AG04450 (cell line): ENCODE measurements at regions not wholly inside any gene's neighbourhood (a gene's known extent, or its start where the extent isn't known, plus 50 kb on each side); places are given as distances from the start of the nearest gene placed in this dataset.

Experiments used
- CTCF ChIA-PET: fragments of 300-600, 350-600 bp; formaldehyde crosslinking; extraction: SDS; loops from one replicate; lab custom pipeline; 2022; ENCODE audit warnings: antibody characterized with exemption, inconsistent platforms; lab: Charles Lee
- POLR2A ChIA-PET: fragments of 350-600 bp; formaldehyde crosslinking; extraction: SDS; loops from one replicate; lab custom pipeline; 2021; ENCODE audit warnings: antibody characterized with exemption, inconsistent platforms; lab: Yijun Ruan, JAX
- DNase-seq: peaks from one replicate; pipeline ENCODE4 v3.0.0-alpha.2; 2011; ENCODE audit warnings: low read depth, low spot score
- H3K27ac ChIP-seq: one replicate; pipeline ENCODE4 v1.5.1; 2012; ENCODE audit warnings: low read depth, low read length, control low read depth
- H3K27me3 ChIP-seq: one replicate; pipeline ENCODE4 v1.6.0; 2012; ENCODE audit warnings: low read length; ENCODE audit not compliant: control insufficient read depth, insufficient read depth
- H3K4me3 ChIP-seq: 2 replicates; pipeline ENCODE4 v1.5.1; 2011; ENCODE audit warnings: mild to moderate bottlenecking, low read depth, low read length, control low read depth
- H3K9me3 ChIP-seq: 2 replicates; pipeline ENCODE4 v1.5.1; 2012; ENCODE audit warnings: low read length; ENCODE audit not compliant: control insufficient read depth, insufficient read depth
- TF ChIP-seq, protein P1 (sequence below): IDR thresholded peaks from 2 replicates; pipeline ENCODE4 v1.5.1; 2011; ENCODE audit warnings: low read depth, low read length, control low read depth, inconsistent platforms

DNA sequence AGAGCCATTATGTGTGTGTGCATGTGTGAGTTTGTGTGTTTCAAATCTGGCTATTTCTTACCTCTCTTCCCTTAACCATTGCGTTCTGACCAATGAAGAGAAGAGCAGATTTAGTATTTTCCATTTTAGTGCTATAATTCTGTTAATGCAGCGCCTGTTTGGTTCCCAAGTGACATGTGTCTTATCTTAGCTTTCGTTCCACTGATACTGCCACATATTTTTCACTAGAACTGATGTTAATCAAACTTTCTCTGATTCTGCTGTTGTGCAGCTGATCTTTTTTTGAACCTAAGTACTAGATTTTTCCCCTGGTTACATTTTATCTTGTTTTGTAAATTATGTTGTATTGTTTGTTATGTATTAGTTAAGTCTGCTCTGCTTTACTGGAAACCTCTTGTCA lies 152.9 kb upstream of the MID1 start:
- POLR2A ChIA-PET = no interaction called here
- CTCF ChIA-PET = no interaction called here
- DNase-seq = no peak

DNA sequence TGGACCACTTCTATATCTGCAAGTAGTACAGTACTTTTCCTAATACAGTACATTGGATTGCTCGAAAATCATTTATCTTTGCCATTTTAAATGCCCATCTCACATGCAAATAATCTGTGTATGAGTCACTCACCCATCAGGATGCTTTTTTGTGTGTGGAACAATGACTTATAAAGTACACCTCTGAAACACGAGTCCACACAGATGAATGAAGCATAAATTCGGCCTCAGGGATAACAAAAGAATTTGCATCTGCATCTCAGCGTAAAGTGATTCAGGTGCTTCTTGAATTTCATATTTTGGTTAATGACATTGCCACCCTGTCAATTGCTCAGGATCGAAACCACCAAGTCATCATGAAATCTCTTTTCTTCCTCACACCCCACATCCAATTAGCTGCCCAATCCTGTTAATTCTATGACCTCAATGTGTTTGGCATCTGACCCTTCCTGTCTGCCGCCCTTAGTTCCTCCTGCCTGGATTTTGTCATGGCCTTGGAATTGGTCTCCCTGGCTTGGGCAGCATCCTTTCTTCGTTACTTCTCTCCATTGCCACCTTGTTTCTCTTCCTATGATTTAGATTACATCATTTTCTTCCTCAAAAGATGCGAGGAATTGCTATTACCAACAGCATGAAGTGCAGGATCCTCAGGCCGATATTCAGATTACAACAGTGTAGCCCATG lies 161.6 kb upstream of the MID1 start:
- Histone ChIP-seq H3K27ac (no peak overlapping the region), H3K9me3 (no peaks in the 10 kb centered on the region), H3K27me3 (no peaks in the 10 kb centered on the region), H3K4me3 (no peak overlapping the region)
- TF ChIP-seq, protein P1, sequence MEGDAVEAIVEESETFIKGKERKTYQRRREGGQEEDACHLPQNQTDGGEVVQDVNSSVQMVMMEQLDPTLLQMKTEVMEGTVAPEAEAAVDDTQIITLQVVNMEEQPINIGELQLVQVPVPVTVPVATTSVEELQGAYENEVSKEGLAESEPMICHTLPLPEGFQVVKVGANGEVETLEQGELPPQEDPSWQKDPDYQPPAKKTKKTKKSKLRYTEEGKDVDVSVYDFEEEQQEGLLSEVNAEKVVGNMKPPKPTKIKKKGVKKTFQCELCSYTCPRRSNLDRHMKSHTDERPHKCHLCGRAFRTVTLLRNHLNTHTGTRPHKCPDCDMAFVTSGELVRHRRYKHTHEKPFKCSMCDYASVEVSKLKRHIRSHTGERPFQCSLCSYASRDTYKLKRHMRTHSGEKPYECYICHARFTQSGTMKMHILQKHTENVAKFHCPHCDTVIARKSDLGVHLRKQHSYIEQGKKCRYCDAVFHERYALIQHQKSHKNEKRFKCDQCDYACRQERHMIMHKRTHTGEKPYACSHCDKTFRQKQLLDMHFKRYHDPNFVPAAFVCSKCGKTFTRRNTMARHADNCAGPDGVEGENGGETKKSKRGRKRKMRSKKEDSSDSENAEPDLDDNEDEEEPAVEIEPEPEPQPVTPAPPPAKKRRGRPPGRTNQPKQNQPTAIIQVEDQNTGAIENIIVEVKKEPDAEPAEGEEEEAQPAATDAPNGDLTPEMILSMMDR = no peak
- POLR2A ChIA-PET = no interaction called here
- CTCF ChIA-PET = interaction anchor here (2.0 kb wide), 1 partner anchor 13 kb away, joined by 9 read pairs; no protein-coding TSS in a partner anchor
- DNase-seq = no peak

More for the DNA sequence above, 152.9 kb upstream of the MID1 start:
- H3K27me3 ChIP-seq = no peaks in the 10 kb centered on the region
- no peak overlapping the region for H3K4me3 ChIP-seq
- TF ChIP-seq, protein P1 = no peak
- H3K9me3 ChIP-seq = no peaks in the 10 kb centered on the region
- no peak overlapping the region for H3K27ac ChIP-seq

DNA sequence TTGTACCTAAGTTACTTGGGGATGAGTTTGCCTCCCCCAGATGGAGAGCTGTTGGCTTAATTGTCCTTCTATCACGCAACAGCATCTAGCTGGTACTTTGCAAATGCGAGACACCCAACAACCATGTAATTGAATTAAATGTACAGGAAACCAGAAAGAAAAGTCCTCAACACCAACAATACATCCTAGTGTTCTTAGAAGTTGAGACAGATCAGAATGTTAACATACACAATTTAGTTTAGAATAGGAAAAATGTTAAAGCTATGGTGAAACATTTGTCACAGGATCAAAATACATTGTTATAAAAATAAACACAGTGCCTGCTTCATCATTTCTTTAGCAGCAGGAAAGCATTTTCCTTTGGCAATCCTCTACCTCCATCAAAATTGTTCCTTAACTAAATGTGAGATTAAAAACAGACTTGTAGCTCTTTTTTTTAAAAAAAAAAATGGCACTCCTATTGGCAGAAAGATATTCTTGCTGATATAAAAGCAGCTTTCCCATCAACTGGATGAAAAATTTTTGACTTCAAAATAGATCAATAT lies 163.1 kb upstream of the MID1 start:
- no peak overlapping the region for H3K27ac ChIP-seq
- no peak overlapping the region for H3K4me3 ChIP-seq
- ChIA-PET POLR2A (interaction anchor here (0.6 to 0.7 kb wide), 2 partner anchors 342 to 542 kb away, joined by 3 read pairs; no protein-coding TSS in a partner anchor), CTCF (interaction anchor here (1.0 to 2.0 kb wide), 2 partner anchors 14 to 593 kb away, joined by 3 to 9 read pairs; no protein-coding TSS in a partner anchor)
- TF ChIP-seq, protein P1 = no peak
- no peak for DNase-seq
- no peaks in the 10 kb centered on the region for H3K9me3 ChIP-seq
- no peaks in the 10 kb centered on the region for H3K27me3 ChIP-seq

DNA sequence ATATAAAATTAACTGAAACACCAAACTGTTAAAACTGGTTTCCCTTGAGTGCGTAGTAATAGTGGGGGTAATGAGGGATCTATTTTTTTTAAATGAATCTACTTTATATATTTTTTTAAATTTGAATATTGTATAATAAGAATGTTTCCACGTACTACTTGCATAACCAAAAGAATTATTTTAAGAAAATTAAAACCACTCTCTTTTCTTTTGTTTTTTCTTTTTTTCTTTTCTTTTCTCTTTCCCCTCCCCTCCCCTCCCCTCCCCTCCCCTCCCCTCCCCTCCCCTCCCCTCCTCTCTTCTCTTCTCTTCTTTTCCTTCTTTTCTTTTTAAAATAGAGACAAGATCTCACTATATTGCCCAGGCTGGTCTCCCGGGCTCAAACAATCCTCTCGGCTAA lies 166.9 kb upstream of the MID1 start:
- ChIA-PET CTCF (no interaction called here), POLR2A (no interaction called here)
- DNase-seq = no peak
- Histone ChIP-seq H3K9me3 (no peaks in the 10 kb centered on the region), H3K27me3 (no peaks in the 10 kb centered on the region), H3K4me3 (no peak overlapping the region), H3K27ac (no peak overlapping the region)
- TF ChIP-seq, protein P1 = no peak

DNA sequence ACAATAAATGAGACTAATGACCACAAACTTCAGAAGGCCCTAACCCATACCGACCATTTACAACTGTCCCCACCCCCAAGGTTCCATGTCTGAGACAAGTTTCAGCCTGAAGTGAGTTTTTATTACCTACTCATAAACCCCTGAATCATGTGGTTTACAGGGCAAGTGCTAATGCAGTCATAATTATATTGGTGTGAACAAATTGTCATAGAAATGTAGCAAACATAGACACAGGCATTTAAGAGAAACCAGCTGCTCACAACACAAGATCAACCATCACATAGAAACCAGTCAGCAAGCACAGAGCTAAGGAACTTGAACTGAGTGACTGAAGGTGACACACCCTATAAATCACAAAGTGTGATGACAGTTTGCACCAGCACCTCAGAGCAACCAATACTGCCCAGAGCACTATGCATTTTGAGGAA lies 173.8 kb upstream of the MID1 start:
- H3K27ac ChIP-seq = no peak overlapping the region
- no peak overlapping the region for H3K4me3 ChIP-seq
- CTCF ChIA-PET = no interaction called here
- no peaks in the 10 kb centered on the region for H3K9me3 ChIP-seq
- POLR2A ChIA-PET = interaction anchor here (0.8 kb wide), 1 partner anchor 236 kb away, joined by 3 read pairs; no protein-coding TSS in a partner anchor
- H3K27me3 ChIP-seq = no peaks in the 10 kb centered on the region
- no peak for DNase-seq
- TF ChIP-seq, protein P1 = no peak
